GM19324 (cell line): ENCODE measurements at regions not wholly inside any gene's neighbourhood (a gene's known extent, or its start where the extent isn't known, plus 50 kb on each side); places are given as distances from the start of the nearest gene placed in this dataset.
"Not testable (repeated sequence)": the region's sequence is repeated elsewhere in the genome, so short reads cannot be mapped to it uniquely, and the experiment has no call there.

Source experiments
- ATAC-seq: cut with Tn5 transposase; IDR thresholded peaks from one replicate; pipeline ENCODE4 v1.9.1; 2021; ENCODE audit warnings: mild to moderate bottlenecking, moderate library complexity; ENCODE audit not compliant: unreplicated experiment, low FRiP score

DNA sequence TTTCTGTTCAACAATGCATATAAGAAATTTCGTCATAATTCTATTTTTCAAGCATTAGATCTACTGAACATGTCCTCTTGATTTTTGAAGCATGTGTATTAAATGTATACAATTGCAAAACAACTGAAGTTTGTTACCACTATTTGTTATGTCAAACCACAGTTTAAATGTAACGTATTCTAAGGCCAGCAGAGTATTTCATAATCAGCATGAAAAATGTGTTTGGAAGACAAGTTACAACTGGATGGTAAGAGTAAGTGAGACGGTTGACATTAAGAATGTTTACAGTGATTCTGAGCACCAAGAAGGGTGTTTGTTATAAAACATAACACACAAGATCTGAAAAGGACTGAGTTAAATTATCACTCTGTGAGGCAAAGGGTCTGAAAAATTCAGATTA lies 738.4 kb downstream of the PLOD2 start:
- no peak for ATAC-seq

DNA sequence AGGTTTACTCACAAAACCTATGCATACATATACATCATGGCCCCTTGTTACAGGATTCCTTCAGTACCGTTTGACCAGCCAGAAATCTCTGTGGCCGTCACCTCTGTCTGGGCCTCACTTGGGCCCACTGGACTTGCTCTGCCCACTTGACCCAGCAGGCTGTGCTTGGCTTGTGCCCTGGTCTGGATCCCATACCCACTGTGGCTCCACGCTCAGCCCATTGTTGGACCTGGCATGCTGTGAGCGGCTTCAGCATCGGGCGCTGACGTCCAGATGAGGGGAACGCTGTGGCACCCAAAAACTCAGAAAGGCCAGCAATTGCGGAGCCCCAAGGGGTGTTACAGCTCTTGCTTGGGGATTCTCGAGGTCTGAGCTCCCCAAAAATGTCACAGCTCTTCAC lies 733.6 kb downstream of the PLOD2 start:
- ATAC-seq = no peak

DNA sequence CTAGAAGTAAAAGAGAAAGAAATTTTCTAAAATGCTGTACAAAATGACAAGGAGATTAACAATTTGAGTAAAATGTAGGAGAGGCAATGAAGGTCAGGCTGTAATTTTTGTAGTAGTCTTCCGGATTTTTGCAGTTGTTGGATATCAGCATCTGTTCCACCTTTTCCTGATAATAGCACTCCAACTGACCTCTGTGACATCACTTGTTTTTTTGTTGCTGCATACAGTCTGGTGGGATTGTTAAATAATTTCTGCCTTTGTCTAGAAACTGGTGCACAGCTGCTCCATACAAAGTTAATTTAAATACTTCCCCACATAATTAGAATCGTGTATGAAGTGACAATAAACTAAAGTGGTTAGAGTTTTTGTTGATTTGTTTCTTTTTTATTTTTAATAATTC lies 731.4 kb downstream of the PLOD2 start:
- no peak for ATAC-seq

DNA sequence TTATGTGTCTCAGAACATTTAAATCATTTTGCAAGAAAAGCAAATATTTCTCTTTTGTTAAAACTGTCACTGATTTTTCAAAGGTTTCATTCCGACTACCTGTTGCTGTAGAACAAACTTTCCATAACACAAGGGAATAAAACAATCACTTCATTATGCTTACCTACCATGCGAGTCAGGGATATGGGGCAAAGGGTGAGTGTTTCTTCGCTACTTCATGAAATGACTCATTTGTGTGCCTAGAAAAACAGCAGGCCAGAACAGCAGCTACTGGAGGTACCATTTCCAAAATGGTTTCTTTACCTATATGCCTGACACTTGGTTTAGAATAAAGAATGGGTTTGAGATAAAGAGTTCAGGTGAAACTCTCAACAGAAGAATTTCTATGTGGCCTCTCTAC lies 712.5 kb downstream of the PLOD2 start:
- no peak for ATAC-seq

DNA sequence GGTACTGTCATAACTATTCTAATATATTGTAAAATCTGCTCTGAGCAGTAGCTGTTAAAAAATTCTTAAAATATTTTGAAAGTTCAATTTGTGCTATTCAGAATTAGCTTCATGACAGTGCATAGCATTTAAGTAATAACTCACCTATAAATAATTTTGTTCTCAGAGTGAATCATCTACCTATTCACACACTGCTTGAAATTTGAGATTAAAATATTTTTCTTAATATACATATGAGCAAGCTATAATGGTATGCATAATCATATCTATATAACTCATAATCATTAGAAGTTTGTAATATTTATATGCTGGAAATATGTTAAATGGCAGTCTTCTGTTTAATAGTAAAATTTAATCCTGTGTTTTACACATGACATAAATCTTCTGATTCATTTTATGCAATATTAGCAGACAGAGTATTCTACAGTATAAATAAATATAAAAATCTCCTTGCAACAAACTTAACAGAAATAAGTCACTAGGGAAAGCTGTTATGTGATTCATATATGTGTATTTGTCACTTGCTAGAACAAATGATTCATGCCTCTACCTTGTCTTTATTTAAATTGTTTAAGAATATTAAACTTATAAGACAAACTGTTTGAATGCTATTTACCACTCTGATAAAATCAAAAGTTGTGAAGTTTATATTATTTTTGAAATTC lies 710.8 kb downstream of the PLOD2 start:
- no peak for ATAC-seq

DNA sequence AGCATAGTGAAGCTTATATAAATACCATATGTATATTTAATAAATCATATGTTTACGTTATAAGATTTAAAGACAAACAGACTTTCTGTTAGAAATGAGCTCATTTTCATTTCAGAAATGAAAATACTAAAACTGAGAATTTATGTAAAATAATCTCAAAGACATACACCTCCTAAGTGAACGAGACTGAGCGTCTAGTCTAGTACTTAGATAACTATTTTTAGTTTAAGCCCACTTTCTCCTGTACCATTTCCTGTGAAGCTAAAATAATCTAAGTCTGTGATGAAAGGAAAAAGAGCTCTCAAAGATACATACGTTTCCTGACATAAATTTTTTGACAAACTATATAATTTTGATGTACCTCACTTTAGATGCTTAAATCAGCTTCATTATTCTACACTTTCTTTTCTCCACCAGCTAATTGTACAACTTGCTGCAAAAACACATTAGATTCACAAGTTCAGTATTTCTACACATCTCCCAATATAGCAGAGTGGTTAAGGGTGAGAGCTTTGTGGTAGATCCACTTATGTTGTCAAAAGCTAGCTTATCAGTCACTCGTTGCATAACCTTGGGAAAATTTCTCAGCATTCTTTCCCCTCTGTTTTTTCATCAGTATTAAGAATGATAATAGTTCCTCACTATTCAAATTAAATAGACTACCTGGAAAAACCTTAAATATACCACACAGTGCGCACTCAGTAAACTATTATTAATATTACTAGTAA lies 703.0 kb downstream of the PLOD2 start:
- ATAC-seq = no peak

DNA sequence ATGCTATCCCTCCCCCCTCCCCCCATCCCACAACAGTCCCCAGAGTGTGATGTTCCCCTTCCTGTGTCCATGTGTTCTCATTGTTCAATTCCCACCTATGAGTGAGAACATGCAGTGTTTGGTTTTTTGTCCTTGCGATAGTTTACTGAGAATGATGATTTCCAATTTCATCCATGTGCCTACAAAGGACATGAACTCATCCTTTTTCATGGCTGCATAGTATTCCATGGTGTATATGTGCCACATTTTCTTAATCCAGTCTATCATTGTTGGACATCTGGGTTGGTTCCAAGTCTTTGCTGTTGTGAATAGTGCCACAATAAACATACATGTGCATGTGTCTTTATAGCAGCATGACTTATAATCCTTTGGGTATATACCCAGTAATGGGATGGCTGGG lies 701.3 kb downstream of the PLOD2 start:
- ATAC-seq = not testable (repeated sequence)

DNA sequence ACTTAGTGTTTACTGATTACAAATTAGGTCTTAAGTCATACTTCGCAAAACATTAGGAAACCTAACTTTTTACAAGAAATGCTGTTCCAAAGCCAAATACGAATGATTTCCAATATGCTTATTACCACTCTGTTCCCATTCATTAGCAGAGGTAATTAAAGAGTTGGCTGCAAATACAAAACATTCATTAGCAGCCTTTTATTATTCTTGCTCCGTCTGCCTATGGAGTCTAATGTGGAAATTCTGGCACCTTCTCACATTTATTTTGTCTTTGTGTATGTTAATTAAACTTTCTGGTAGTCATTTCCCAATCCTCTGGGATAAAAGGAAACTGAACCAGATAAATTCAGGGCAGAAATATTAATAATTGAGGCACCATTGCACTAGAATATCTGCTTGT lies 689.0 kb downstream of the PLOD2 start:
- no peak for ATAC-seq

DNA sequence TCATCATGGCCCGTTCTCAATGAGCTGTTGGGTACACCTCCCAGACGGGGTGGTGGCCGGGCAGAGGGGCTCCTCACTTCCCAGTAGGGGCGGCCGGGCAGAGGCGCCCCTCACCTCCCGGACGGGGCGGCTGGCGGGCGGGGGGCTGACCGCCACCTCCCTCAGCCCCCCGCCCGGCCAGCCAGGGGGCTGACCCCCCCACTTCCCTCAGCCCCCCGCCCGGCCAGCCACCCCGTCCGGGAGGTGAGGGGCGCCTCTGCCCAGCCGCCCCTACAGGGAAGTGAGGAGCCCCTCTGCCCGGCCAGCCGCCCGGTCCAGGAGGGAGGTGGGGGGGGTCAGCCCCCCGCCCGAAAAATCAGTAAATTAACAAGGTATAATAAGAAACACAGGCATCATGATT lies 678.2 kb downstream of the PLOD2 start:
- not testable (repeated sequence) for ATAC-seq

DNA sequence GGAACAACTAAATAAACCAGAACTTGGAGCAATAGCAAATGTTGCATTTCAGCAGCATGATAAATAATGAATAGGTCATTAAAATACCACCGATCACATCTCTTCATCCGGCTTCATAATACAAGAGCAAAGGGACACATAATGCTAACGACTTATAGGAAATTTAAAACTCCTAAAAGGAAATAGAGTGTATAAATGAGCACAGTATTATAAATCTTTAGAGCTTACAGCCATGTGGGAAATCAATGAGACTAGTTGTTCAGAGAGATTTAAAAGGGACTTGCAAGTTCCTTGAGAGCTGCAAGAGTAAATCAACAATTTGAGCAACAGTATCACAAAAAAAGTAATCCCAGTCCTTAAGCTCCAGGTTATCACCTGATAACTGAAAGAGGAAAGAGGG lies 677.0 kb downstream of the PLOD2 start:
- ATAC-seq = no peak

DNA sequence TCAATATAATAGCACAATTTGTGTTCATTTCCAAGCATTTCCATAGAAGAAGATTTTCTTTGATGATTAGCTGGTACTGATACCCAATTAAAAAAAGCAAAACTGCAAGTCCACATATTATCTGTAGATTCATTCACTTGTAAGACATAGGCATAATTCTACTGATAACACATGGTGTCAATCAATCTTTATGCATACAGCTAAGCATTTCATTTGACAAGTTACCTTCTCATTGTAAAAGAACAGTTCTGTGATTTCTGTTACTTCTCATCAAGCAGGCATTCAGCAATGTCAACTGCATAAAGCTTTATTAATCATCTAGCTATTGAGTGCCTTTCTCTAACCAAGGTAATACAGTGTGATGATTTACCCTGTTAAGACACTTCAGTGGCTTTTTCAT lies 672.0 kb downstream of the PLOD2 start:
- no peak for ATAC-seq

DNA sequence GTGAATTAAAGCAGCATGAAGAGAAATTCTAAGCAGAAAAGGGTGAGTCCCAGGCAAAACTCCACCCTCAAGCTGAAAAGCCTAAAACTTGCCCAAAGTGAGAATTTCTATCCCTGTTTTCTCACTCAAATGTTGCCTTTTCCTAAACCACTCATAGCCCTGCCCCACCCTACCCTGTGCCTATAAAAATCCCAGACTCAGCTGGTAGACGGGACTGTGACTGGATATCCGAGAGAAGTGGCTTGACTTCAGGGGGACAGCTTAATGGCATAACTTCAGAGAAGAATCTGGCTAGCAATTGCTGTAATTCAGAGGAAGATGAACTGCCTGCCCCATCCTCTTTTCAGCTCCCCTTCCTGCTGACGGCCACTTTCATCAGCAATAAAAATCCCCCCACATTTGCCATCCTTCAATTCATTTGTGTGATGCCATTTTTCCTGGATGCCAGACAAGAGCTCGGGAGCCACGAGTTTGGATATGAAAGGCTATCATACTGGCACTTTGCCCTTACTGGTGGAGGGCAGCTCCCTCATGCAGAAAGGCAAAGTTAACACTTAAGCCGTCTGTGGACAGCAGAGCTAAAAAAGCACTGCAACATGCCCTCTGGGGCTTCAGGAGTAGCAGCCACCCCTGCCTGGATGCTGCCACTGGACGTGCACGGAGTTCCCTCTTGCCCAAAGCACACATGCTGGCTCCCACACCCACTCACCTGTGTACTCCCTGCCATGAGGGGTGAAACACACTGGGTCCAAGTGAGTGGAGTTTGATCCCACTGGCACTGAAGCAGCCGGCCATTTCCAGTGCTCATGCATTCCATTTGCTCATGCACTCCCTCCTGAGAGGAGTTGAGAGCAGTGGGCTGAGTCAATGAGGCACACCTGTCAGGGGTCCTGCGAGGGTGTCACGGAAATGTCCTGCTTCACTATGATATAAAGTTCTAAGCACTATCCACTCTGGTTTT lies 670.6 kb downstream of the PLOD2 start:
- no peak for ATAC-seq

DNA sequence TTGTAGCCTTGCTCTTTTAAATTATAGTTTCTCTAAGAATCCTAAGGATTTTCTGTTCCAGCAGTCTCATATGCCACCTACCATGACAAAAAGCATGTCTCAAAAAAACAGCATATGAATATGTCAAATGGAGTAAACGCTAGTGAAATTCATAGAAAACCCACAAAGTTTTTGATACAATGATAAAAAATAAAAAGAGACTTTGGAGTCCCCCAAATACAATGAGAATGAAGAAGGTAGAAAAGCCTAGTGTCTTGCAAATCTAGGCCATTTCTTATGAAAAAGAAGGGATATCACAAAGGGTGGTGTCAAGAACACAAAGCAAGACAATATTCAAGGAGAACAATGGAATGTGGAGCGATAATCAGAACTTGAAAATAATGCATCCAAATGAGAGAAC lies 668.5 kb downstream of the PLOD2 start:
- no peak for ATAC-seq

DNA sequence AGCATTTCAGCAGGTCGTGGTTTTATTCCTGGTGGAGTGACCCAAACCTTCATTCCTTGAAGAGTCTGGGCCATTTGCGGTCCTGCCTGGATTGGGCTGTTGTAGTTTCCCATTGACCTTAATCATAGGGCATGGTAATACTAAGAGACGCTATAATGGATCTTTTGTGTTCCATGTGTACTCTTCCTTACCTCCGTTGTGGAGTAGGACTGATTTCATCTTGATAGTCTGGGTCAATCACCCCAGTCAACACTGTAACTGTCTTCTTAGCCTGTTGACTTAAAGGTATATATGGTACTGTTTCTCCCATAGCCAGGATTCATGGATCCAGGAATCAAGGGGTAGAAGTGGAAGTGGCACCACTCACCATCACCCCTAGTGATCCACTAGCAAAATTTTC lies 643.6 kb downstream of the PLOD2 start:
- ATAC-seq = not testable (repeated sequence)

DNA sequence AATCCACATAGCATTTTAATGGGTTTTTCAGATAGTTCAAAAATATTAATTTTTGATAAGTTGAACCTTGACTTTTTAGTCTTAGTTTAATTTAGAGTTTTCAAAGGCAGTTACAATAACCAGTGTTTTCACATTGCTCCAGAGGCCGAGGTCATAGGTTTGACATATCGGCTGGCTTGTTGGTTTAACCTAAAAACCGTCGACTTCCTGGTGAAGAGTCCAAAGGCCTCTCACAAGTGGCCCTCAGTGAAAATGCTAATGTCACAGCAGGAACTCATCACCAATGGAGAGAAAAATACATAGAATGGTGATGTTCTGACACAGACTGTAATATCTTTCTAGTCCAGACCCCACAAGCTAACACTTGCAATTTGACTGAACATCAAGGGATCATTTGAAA lies 642.3 kb downstream of the PLOD2 start:
- no peak for ATAC-seq

DNA sequence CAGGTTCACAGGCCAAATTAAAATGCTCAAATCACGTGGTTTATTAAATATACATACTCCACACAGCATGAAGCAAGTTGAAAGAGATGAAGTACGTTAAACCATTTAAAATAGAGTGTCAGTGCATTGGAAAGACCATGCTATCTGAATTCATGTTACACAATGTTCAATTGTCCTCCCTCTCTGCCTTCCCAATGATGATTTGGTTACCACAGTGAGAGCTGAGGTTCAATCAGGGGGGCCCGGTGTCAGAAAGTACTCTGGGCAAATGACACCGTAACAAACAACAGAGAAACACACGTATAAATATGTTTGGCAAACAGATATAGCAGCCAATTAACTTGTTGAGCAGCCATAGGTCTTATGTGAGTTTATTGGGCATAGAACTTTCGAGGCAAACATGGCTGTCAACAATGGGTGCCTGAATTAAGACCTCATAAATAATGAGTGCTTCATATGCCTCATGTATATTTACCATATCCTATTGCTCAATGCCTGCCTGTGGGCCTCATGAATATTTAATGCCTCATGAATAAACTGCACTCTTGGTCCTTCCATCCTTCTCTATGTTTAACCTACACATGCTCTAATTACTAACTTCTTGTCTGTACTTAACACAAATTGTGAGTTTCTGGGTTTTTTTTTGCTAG lies 641.5 kb downstream of the PLOD2 start:
- no peak for ATAC-seq

DNA sequence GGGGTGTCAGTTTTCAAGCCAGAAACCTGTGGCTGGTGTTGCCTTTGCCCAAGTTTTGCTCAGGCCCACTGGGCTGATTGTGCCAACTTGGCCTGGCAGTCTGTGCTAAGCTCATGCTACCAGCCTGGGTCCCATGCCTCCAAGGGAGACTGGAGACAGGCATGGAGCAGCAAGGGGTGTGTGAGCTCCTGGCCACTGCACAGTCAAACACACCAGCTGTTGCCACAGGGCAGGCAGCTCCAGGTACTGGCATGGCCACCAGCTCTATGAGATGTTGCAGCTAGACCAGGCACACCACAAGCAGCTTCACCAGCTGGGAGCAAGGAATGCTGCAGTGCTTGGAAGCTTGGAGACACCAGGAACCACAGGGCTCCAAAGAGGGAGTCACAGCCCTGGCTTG lies 638.8 kb downstream of the PLOD2 start:
- no peak for ATAC-seq

DNA sequence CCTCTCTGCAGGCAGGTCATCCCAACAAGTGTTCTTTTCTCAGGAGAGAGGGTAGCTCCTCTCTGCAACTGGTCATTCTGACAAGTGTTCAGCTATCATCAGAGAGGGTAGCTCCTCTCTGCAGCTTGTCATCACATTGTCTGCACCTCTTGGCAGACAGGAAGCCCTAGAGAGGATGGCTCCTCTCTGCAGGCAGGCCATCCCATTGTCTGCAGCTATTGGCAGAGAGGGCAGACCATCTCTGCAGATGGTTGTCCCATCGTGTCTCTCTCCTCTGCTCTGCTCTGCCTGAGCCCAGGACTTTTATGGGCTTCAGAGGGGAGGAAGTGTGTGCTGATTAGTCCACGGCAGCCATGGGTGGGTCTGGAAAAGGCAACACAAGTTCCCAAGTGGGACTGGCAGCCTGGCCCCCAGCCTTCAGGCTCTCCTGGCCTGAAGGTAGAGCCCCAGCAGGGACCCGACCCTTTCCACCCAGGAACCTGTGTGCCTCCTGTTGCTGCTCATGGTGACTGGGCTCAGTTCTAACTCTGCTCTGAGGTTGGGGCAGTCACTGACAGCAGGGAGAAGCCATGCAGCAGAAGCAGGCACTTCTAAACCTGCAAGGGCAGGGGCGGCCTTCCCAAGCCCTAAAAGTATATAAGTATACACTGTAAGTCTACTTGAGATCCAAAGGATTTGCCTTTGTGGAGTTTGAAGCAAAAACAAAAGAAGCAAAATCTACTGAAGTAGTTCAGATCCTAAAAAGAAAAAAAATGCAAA lies 637.9 kb downstream of the PLOD2 start:
- ATAC-seq = no peak

DNA sequence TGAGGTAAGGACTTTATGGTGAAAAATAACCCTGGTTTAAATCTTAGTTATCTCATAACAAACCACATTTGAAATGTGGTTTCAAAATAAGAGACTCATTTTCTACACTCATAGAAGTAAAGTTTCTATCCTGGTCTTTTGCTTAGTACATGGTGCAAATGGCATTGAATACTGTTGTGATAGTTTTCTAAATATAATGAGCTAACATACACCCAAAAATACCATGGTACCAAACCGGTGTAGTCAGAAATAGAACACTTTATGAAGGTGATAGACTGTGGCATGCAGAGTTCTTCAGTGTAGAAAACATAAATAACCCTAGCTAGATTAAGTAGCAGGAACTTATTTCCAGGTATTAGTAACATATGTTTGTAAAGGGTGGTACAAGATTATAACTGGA lies 629.4 kb downstream of the PLOD2 start:
- no peak for ATAC-seq

DNA sequence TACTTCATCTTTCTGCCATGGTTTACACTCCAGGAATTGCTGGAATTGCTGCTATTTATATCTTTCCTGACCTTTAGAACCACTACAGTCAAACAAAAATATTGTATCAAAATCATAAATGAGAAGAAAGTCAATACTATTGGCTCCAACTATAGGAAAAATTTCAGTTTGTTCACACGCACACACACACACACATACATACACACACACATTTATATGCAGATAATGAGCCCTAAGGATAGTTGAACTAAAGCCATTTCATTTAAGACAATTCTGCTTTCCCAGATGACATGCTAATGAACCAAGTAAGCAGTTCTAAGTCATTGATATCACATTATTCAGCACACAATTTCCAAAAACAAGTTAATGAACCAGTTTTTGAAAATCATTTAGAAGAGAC lies 627.3 kb downstream of the PLOD2 start:
- ATAC-seq = no peak
